ENCODE measurements at regions not wholly inside any gene's neighbourhood (a gene's known extent, or its start where the extent isn't known, plus 50 kb on each side); places are given as distances from the start of the nearest gene placed in this dataset.

- no peak overlapping the region for H3K4me3 ChIP-seq (ENCODE audit: low read length)
- TF ChIP-seq, protein P1, sequence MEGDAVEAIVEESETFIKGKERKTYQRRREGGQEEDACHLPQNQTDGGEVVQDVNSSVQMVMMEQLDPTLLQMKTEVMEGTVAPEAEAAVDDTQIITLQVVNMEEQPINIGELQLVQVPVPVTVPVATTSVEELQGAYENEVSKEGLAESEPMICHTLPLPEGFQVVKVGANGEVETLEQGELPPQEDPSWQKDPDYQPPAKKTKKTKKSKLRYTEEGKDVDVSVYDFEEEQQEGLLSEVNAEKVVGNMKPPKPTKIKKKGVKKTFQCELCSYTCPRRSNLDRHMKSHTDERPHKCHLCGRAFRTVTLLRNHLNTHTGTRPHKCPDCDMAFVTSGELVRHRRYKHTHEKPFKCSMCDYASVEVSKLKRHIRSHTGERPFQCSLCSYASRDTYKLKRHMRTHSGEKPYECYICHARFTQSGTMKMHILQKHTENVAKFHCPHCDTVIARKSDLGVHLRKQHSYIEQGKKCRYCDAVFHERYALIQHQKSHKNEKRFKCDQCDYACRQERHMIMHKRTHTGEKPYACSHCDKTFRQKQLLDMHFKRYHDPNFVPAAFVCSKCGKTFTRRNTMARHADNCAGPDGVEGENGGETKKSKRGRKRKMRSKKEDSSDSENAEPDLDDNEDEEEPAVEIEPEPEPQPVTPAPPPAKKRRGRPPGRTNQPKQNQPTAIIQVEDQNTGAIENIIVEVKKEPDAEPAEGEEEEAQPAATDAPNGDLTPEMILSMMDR (conservative IDR thresholded peaks at IDR 0.05; ENCODE audit: low read depth, low read length): no peak
- DNase-seq (ENCODE audit: low read depth): no peak
Observed at GRCh38 chr3:86748015-86748414, 242.9 kb downstream of the VGLL3 start.

GRCh38 chr3:86744051-86744450, 246.9 kb downstream of the VGLL3 start:
- TF ChIP-seq, protein P1 (conservative IDR thresholded peaks at IDR 0.05; ENCODE audit: low read depth, low read length): no peak
- DNase-seq (ENCODE audit: low read depth): peak; percentile 29
- no peak overlapping the region for H3K4me3 ChIP-seq (ENCODE audit: low read length)

DNA sequence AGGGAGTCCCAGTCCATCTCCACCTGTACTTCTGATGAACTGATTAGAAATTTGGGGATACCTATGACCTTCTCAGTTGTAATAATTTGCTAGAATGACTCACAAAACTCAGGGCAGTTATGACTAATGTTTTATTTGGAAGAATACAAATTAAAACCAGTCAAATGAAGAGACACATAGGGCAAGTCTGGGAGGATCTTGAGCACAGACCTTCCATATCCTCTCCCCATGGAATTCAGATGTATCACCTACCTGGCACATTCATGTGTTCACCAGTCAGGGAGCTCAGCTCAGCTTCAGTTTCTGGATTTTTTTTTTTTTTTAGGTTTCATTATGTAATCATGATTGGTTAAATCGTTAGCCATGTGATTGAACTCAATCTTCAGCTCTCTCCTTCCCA, 247.7 kb downstream of the VGLL3 start:
- H3K4me3 ChIP-seq (ENCODE audit: low read length): no peak overlapping the region
- TF ChIP-seq, protein P1 (conservative IDR thresholded peaks at IDR 0.05; ENCODE audit: low read depth, low read length): no peak
- DNase-seq (ENCODE audit: low read depth): no peak

- H3K4me3 ChIP-seq (ENCODE audit: low read length): no peak overlapping the region
- DNase-seq (ENCODE audit: low read depth): peak; percentile 75
- TF ChIP-seq, protein P1 (conservative IDR thresholded peaks at IDR 0.05; ENCODE audit: low read depth, low read length): no peak
Observed at GRCh38 chr3:86740751-86741150, 250.2 kb downstream of the VGLL3 start.

DNA sequence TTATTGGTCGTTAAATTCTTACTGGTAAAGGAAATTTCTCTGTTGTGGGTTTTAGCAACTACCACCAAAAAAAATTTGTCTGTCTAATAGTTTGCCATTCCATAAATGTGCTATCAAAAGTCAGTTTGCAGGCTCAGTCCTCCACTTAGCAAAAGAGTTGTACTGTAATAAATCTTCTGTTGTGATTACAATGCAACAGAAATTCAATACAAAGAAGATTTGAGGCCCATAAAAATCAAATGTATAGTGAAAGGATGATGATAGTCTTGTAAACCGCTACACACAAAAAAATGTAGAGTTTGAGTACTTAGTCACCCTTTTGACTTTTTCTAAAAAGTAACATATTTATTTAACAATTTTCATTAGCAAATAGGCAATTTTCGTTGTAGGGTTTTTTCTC, 251.7 kb downstream of the VGLL3 start:
- TF ChIP-seq, protein P1 (conservative IDR thresholded peaks at IDR 0.05; ENCODE audit: low read depth, low read length): no peak
- H3K4me3 ChIP-seq (ENCODE audit: low read length): no peak overlapping the region
- no peak for DNase-seq (ENCODE audit: low read depth)

DNA sequence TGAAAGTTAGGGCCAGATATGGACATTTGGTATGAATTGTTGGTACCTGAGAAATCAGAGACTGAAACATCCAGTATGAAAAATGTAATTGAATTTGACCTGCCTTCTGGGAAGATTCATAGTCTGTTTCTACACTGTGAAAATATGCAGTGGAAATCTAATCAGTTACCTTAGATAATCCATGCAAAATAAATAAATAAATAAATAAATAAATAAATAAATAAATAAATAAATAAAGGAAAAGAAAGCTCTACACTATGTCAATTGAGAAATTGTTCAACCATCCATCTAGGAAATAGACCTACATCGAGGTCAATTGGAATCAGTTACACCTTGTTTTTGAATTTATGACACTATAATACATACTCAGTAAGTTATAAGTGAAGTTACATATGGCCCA, 252.3 kb downstream of the VGLL3 start:
- H3K4me3 ChIP-seq (ENCODE audit: low read length): no peak overlapping the region
- DNase-seq (ENCODE audit: low read depth): no peak
- TF ChIP-seq, protein P1 (conservative IDR thresholded peaks at IDR 0.05; ENCODE audit: low read depth, low read length): no peak

GRCh38 chr3:86737517-86737916, 253.4 kb downstream of the VGLL3 start:
- H3K4me3 ChIP-seq (ENCODE audit: low read length): no peak overlapping the region
- TF ChIP-seq, protein P1 (conservative IDR thresholded peaks at IDR 0.05; ENCODE audit: low read depth, low read length): no peak
- no peak for DNase-seq (ENCODE audit: low read depth)

Measured in retinal pigment epithelial cell (primary cell).